ENCODE measurements at regions not wholly inside any gene's neighbourhood (a gene's known extent, or its start where the extent isn't known, plus 50 kb on each side); places are given as distances from the start of the nearest gene placed in this dataset.

GRCh38 chr9:126043681-126044080 is 282.9 kb upstream of the MVB12B start:
- no peak for TF ChIP-seq CTCF (IDR thresholded peaks at IDR 0.05; ENCODE audit: insufficient read depth, missing control alignments)
- DNase-seq (ENCODE audit: insufficient read length, low spot score) (no peak), FAIRE-seq (no peak)

- no peak for DNase-seq (ENCODE audit: insufficient read length, low spot score)
- TF ChIP-seq CTCF (IDR thresholded peaks at IDR 0.05; ENCODE audit: insufficient read depth, missing control alignments) = no peak
- no peak for FAIRE-seq
Observed at GRCh38 chr9:126049088-126049487, 277.5 kb upstream of the MVB12B start.

GRCh38 chr9:126049896-126050604 is 276.6 kb upstream of the MVB12B start:
- no peak for FAIRE-seq
- no peak for TF ChIP-seq CTCF (IDR thresholded peaks at IDR 0.05; ENCODE audit: insufficient read depth, missing control alignments)
- DNase-seq (ENCODE audit: insufficient read length, low spot score) = no peak

- DNase-seq (ENCODE audit: insufficient read length, low spot score) (no peak), FAIRE-seq (no peak)
- no peak for TF ChIP-seq CTCF (IDR thresholded peaks at IDR 0.05; ENCODE audit: insufficient read depth, missing control alignments)
Observed at GRCh38 chr9:126050605-126050990, 276.0 kb upstream of the MVB12B start.

- FAIRE-seq (no peak), DNase-seq (ENCODE audit: insufficient read length, low spot score) (no peak)
- no peak for TF ChIP-seq CTCF (IDR thresholded peaks at IDR 0.05; ENCODE audit: insufficient read depth, missing control alignments)
Observed at GRCh38 chr9:126051446-126052130, 275.0 kb upstream of the MVB12B start.

GRCh38 chr9:126052791-126053190 is 273.8 kb upstream of the MVB12B start:
- FAIRE-seq (no peak), DNase-seq (ENCODE audit: insufficient read length, low spot score) (no peak)
- no peak for TF ChIP-seq CTCF (IDR thresholded peaks at IDR 0.05; ENCODE audit: insufficient read depth, missing control alignments)

GRCh38 chr9:126053913-126054312 is 272.7 kb upstream of the MVB12B start:
- TF ChIP-seq CTCF (IDR thresholded peaks at IDR 0.05; ENCODE audit: insufficient read depth, missing control alignments) = no peak
- DNase-seq (ENCODE audit: insufficient read length, low spot score) (no peak), FAIRE-seq (no peak)

Measured in D721Med (cell line).